OCI-M2 (cell line): ENCODE measurements at regions not wholly inside any gene's neighbourhood (a gene's known extent, or its start where the extent isn't known, plus 50 kb on each side); places are given as distances from the start of the nearest gene placed in this dataset.

Experiments
- DNase-seq: peaks from one replicate; lab custom pipeline; 2025; ENCODE audit not compliant: unreplicated experiment; lab: John Stamatoyannopoulos, UW

GRCh38 chr3:102078854-102079808 is 229.8 kb downstream of the NFKBIZ start:
- no peak for DNase-seq

GRCh38 chr3:102079809-102080197 is 230.5 kb downstream of the NFKBIZ start:
- DNase-seq, result no peak

- no peak for DNase-seq
Measured at GRCh38 chr3:102081572-102082289, 232.4 kb downstream of the NFKBIZ start.

GRCh38 chr3:102083473-102083872 is 234.2 kb downstream of the NFKBIZ start:
- DNase-seq, result no peak

GRCh38 chr3:102084006-102084405 is 234.7 kb downstream of the NFKBIZ start:
- no peak for DNase-seq

- no peak for DNase-seq
Measured at GRCh38 chr3:102084704-102085103, 235.4 kb downstream of the NFKBIZ start.

GRCh38 chr3:102085431-102086176 is 236.3 kb downstream of the NFKBIZ start:
- no peak for DNase-seq

GRCh38 chr3:102087236-102087635 is 237.9 kb downstream of the NFKBIZ start:
- DNase-seq, result no peak

GRCh38 chr3:102089239-102089638 is 239.9 kb downstream of the NFKBIZ start:
- no peak for DNase-seq

GRCh38 chr3:102089904-102090720 is 240.8 kb downstream of the NFKBIZ start:
- DNase-seq, result no peak

GRCh38 chr3:102090721-102091045 is 241.4 kb downstream of the NFKBIZ start:
- DNase-seq, result no peak

GRCh38 chr3:102091358-102091757 is 242.0 kb downstream of the NFKBIZ start:
- no peak for DNase-seq

- no peak for DNase-seq
Measured at GRCh38 chr3:102092617-102093466, 243.5 kb downstream of the NFKBIZ start.

GRCh38 chr3:102094506-102094905 is 245.2 kb downstream of the NFKBIZ start:
- no peak for DNase-seq

- DNase-seq, result no peak
Measured at GRCh38 chr3:102095383-102095782, 246.1 kb downstream of the NFKBIZ start.

GRCh38 chr3:102096066-102096465 is 246.8 kb downstream of the NFKBIZ start:
- DNase-seq, result no peak

GRCh38 chr3:102098130-102098885 is 249.0 kb downstream of the NFKBIZ start:
- no peak for DNase-seq

GRCh38 chr3:102099913-102100312 is 250.6 kb downstream of the NFKBIZ start:
- DNase-seq, result no peak

GRCh38 chr3:102102394-102102793 is 253.1 kb downstream of the NFKBIZ start:
- no peak for DNase-seq
